ENCODE measurements at regions not wholly inside any gene's neighbourhood (a gene's known extent, or its start where the extent isn't known, plus 50 kb on each side); places are given as distances from the start of the nearest gene placed in this dataset.
"Not testable (repeated sequence)": the region's sequence is repeated elsewhere in the genome, so short reads cannot be mapped to it uniquely, and the experiment has no call there.

GRCh38 chrX:27404366-27404765 lies 58.8 kb downstream of the PPP4R3C start:
- DNase-seq (no peak), ATAC-seq (no peak)
- intact Hi-C loops (cut with micrococcal nuclease) = no loop called here

- DNase-seq (no peak), ATAC-seq (no peak)
- intact Hi-C loops (cut with micrococcal nuclease) = no loop called here
These were observed 64.0 kb downstream of the PPP4R3C start for GRCh38 chrX:27399146-27399456.

- ATAC-seq = no peak
- intact Hi-C loops (cut with micrococcal nuclease) = no loop called here
- no peak for DNase-seq
These were observed 71.5 kb downstream of the PPP4R3C start for GRCh38 chrX:27391623-27392022.

GRCh38 chrX:27381419-27381818 lies 81.7 kb downstream of the PPP4R3C start:
- intact Hi-C loops (cut with micrococcal nuclease) = no loop called here
- no peak for DNase-seq
- no peak for ATAC-seq

- DNase-seq = no peak
- intact Hi-C loops (cut with micrococcal nuclease) = no loop called here
- no peak for ATAC-seq
These were observed 82.8 kb downstream of the PPP4R3C start for GRCh38 chrX:27380163-27380845.

- intact Hi-C loops (cut with micrococcal nuclease) = no loop called here
- DNase-seq = no peak
- ATAC-seq = no peak
These were observed 109.1 kb downstream of the PPP4R3C start for GRCh38 chrX:27354021-27354420.

GRCh38 chrX:27350476-27350875 lies 112.7 kb downstream of the PPP4R3C start:
- intact Hi-C loops (cut with micrococcal nuclease) = no loop called here
- ATAC-seq = no peak
- no peak for DNase-seq

- peak; percentile 19 for DNase-seq
- intact Hi-C loops (cut with micrococcal nuclease) = no loop called here
- no peak for ATAC-seq
These were observed 126.6 kb downstream of the PPP4R3C start for GRCh38 chrX:27336466-27337091.

- ATAC-seq (no peak), DNase-seq (no peak)
- intact Hi-C loops (cut with micrococcal nuclease) = no loop called here
These were observed 141.5 kb downstream of the PPP4R3C start for GRCh38 chrX:27321632-27322031.

GRCh38 chrX:27309406-27309805 lies 153.7 kb downstream of the PPP4R3C start:
- intact Hi-C loops (cut with micrococcal nuclease) = no loop called here
- no peak for ATAC-seq
- no peak for DNase-seq

- no peak for ATAC-seq
- intact Hi-C loops (cut with micrococcal nuclease) = no loop called here
- no peak for DNase-seq
These were observed 155.6 kb downstream of the PPP4R3C start for GRCh38 chrX:27307546-27307945.

GRCh38 chrX:27292552-27292951 lies 170.6 kb downstream of the PPP4R3C start:
- ATAC-seq; intact Hi-C loops (cut with micrococcal nuclease); DNase-seq: not testable (repeated sequence)

- intact Hi-C loops (cut with micrococcal nuclease) = no loop called here
- no peak for ATAC-seq
- no peak for DNase-seq
These were observed 186.4 kb downstream of the PPP4R3C start for GRCh38 chrX:27276751-27277150.

- intact Hi-C loops (cut with micrococcal nuclease) = no loop called here
- ATAC-seq (no peak), DNase-seq (no peak)
These were observed 208.5 kb downstream of the PPP4R3C start for GRCh38 chrX:27254656-27255055.

- ATAC-seq (no peak), DNase-seq (no peak)
- intact Hi-C loops (cut with micrococcal nuclease) = no loop called here
These were observed 211.8 kb downstream of the PPP4R3C start for GRCh38 chrX:27251369-27251768.

- intact Hi-C loops (cut with micrococcal nuclease) = no loop called here
- ATAC-seq (no peak), DNase-seq (no peak)
These were observed 220.6 kb downstream of the PPP4R3C start for GRCh38 chrX:27242581-27242980.

GRCh38 chrX:27241981-27242380 lies 221.2 kb downstream of the PPP4R3C start:
- intact Hi-C loops (cut with micrococcal nuclease) = no loop called here
- ATAC-seq = no peak

GRCh38 chrX:27240042-27240441 lies 223.1 kb downstream of the PPP4R3C start:
- ATAC-seq; DNase-seq; intact Hi-C loops (cut with micrococcal nuclease): not testable (repeated sequence)

More at GRCh38 chrX:27241981-27242380, 221.2 kb downstream of the PPP4R3C start:
- no peak for DNase-seq

GRCh38 chrX:27236681-27237080 lies 226.5 kb downstream of the PPP4R3C start:
- no peak for DNase-seq
- ATAC-seq = no peak

GRCh38 chrX:27229721-27230120 lies 233.4 kb downstream of the PPP4R3C start:
- ATAC-seq = no peak
- no peak for DNase-seq
- intact Hi-C loops (cut with micrococcal nuclease) = no loop called here

More at GRCh38 chrX:27236681-27237080, 226.5 kb downstream of the PPP4R3C start:
- intact Hi-C loops (cut with micrococcal nuclease) = no loop called here

- no peak for DNase-seq
- intact Hi-C loops (cut with micrococcal nuclease) = no loop called here
- ATAC-seq = no peak
These were observed 240.5 kb downstream of the PPP4R3C start for GRCh38 chrX:27222661-27223060.

All from left ventricle myocardium superior (tissue), 1 donor.